ENCODE measurements at regions not wholly inside any gene's neighbourhood (a gene's known extent, or its start where the extent isn't known, plus 50 kb on each side); places are given as distances from the start of the nearest gene placed in this dataset.

DNA sequence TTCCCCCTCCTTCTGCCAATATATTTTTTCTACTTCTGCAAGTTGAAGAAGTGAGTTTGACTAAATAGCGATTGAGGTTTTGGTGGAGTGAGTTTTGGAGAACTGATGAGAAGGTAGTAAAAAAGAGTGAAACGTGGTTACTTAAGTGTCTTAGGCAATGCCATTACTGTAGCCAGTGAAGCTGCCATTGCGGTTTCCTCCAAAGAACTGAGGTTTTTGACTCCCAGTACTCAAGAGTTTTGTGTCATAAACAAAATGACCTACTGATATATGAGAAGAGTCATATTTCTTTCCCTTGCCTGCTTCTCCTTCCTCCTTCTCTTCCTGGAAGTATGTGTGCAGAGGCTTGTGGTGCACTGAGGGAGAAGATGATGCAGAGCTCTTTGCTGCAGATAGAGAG is 554.5 kb upstream of the MAP3K7 start:
- H3K27me3 ChIP-seq (ENCODE audit: insufficient read depth, poor library complexity, severe bottlenecking): no peaks in the 10 kb centered on the region
- peak; percentile 26 to 54 for DNase-seq (ENCODE audit: low read depth in 1 of 2, low spot score in 1 of 2)
- TF ChIP-seq, protein P1, sequence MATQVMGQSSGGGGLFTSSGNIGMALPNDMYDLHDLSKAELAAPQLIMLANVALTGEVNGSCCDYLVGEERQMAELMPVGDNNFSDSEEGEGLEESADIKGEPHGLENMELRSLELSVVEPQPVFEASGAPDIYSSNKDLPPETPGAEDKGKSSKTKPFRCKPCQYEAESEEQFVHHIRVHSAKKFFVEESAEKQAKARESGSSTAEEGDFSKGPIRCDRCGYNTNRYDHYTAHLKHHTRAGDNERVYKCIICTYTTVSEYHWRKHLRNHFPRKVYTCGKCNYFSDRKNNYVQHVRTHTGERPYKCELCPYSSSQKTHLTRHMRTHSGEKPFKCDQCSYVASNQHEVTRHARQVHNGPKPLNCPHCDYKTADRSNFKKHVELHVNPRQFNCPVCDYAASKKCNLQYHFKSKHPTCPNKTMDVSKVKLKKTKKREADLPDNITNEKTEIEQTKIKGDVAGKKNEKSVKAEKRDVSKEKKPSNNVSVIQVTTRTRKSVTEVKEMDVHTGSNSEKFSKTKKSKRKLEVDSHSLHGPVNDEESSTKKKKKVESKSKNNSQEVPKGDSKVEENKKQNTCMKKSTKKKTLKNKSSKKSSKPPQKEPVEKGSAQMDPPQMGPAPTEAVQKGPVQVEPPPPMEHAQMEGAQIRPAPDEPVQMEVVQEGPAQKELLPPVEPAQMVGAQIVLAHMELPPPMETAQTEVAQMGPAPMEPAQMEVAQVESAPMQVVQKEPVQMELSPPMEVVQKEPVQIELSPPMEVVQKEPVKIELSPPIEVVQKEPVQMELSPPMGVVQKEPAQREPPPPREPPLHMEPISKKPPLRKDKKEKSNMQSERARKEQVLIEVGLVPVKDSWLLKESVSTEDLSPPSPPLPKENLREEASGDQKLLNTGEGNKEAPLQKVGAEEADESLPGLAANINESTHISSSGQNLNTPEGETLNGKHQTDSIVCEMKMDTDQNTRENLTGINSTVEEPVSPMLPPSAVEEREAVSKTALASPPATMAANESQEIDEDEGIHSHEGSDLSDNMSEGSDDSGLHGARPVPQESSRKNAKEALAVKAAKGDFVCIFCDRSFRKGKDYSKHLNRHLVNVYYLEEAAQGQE (IDR thresholded peaks at IDR 0.05; ENCODE audit: insufficient replicate concordance, low read depth): no peak
- TF ChIP-seq GABPA (IDR thresholded peaks at IDR 0.05; ENCODE audit: low read depth): no peak
- no peak for TF ChIP-seq POLR2AphosphoS5 (IDR thresholded peaks at IDR 0.05; ENCODE audit: low read depth)
- no peak overlapping the region for H3K27ac ChIP-seq (replicated peaks)
- H3K4me3 ChIP-seq (replicated peaks; ENCODE audit: insufficient read depth, low read length): no peak overlapping the region

DNA sequence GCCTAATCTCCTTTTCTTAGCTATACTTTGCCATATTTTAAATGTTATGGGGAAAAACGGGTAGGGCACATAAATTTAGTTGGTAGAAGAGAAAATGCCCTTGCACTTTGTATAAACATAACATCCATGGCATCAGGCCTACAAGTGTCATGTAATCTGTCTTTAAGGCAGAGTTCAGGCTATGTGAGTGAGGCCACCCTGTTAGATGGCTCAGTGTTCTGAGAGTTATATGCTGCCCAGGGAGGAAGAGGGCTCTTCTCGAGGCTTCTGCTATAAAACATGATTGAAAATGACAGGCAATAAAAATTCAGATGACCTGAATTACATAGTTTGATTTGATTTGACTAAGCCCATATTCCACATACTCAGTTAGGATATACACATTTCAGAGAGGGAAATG is 553.6 kb upstream of the MAP3K7 start:
- H3K27ac ChIP-seq (replicated peaks): no peak overlapping the region
- DNase-seq (ENCODE audit: low read depth in 1 of 2, low spot score in 1 of 2): no peak
- TF ChIP-seq POLR2AphosphoS5 (IDR thresholded peaks at IDR 0.05; ENCODE audit: low read depth) (no peak), SPI1 (IDR thresholded peaks at IDR 0.05; ENCODE audit: borderline replicate concordance, low read depth) (no peak), GABPA (IDR thresholded peaks at IDR 0.05; ENCODE audit: low read depth) (no peak)
- TF ChIP-seq, protein P2, sequence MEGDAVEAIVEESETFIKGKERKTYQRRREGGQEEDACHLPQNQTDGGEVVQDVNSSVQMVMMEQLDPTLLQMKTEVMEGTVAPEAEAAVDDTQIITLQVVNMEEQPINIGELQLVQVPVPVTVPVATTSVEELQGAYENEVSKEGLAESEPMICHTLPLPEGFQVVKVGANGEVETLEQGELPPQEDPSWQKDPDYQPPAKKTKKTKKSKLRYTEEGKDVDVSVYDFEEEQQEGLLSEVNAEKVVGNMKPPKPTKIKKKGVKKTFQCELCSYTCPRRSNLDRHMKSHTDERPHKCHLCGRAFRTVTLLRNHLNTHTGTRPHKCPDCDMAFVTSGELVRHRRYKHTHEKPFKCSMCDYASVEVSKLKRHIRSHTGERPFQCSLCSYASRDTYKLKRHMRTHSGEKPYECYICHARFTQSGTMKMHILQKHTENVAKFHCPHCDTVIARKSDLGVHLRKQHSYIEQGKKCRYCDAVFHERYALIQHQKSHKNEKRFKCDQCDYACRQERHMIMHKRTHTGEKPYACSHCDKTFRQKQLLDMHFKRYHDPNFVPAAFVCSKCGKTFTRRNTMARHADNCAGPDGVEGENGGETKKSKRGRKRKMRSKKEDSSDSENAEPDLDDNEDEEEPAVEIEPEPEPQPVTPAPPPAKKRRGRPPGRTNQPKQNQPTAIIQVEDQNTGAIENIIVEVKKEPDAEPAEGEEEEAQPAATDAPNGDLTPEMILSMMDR (IDR thresholded peaks at IDR 0.05; ENCODE audit: insufficient read depth, low read length): no peak
- TF ChIP-seq, protein P1 (IDR thresholded peaks at IDR 0.05; ENCODE audit: insufficient replicate concordance, low read depth): no peak
- H3K27me3 ChIP-seq (ENCODE audit: insufficient read depth, poor library complexity, severe bottlenecking): no peaks in the 10 kb centered on the region
- no peak overlapping the region for H3K4me3 ChIP-seq (replicated peaks; ENCODE audit: insufficient read depth, low read length)

DNA sequence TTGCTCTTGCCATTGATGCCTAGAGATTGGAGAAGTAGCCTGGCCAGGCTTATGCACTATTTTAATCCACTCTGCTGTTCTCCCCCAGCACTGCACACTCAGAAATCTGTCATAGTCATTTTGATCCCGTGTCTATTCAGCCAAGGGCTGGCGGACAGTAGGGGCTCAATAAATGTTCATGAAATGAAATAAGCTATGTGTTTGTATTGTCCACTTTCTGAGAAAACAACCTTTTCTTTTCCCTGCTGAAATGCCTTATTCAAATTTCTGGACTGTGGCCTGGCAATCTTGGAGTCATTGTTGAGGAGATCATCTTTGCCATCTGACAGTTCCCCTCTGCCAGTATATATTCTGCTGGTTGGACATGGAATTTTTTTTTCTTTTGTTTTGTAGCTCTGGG is 550.4 kb upstream of the MAP3K7 start:
- Histone ChIP-seq H3K4me3 (replicated peaks; ENCODE audit: insufficient read depth, low read length) (no peak overlapping the region), H3K27me3 (ENCODE audit: insufficient read depth, poor library complexity, severe bottlenecking) (no peaks in the 10 kb centered on the region), H3K27ac (replicated peaks) (no peak overlapping the region)
- TF ChIP-seq SPI1 (IDR thresholded peaks at IDR 0.05; ENCODE audit: borderline replicate concordance, low read depth): no peak
- TF ChIP-seq, protein P1 (IDR thresholded peaks at IDR 0.05; ENCODE audit: insufficient replicate concordance, low read depth): no peak
- no peak for TF ChIP-seq GABPA (IDR thresholded peaks at IDR 0.05; ENCODE audit: low read depth)
- TF ChIP-seq POLR2AphosphoS5 (IDR thresholded peaks at IDR 0.05; ENCODE audit: low read depth): no peak
- TF ChIP-seq, protein P2 (IDR thresholded peaks at IDR 0.05; ENCODE audit: insufficient read depth, low read length): no peak
- no peak for DNase-seq (ENCODE audit: low read depth in 1 of 2, low spot score in 1 of 2)
